ENCODE measurements at regions not wholly inside any gene's neighbourhood (a gene's known extent, or its start where the extent isn't known, plus 50 kb on each side); places are given as distances from the start of the nearest gene placed in this dataset.
"Not testable (repeated sequence)": the region's sequence is repeated elsewhere in the genome, so short reads cannot be mapped to it uniquely, and the experiment has no call there.

GRCh38 chr6:164751395-164751794 lies 558.0 kb downstream of the C6orf118 start:
- no peak for DNase-seq (ENCODE audit: low spot score)
- intact Hi-C loops (cut with DNase I), result no loop called here
- no peaks in the 10 kb centered on the region for H3K4me1 ChIP-seq (replicated peaks)
- H3K27ac ChIP-seq, result no peak overlapping the region
- no peaks in the 10 kb centered on the region for H3K9me3 ChIP-seq
- H3K27me3 ChIP-seq (replicated peaks; ENCODE audit: insufficient read depth), result no peaks in the 10 kb centered on the region
- WGBS, result 89% methylated on average over 5 of the region's 5 CpGs
- H3K4me3 ChIP-seq, result no peak overlapping the region
- TF ChIP-seq CTCF (IDR thresholded peaks at IDR 0.05) (no peak), POLR2AphosphoS5 (IDR thresholded peaks at IDR 0.05) (no peak), POLR2A (IDR thresholded peaks at IDR 0.05) (no peak)
- H3K36me3 ChIP-seq, result no peaks in the 10 kb centered on the region

- no peaks in the 10 kb centered on the region for H3K36me3 ChIP-seq
- no peaks in the 10 kb centered on the region for H3K9me3 ChIP-seq
- H3K27me3 ChIP-seq (replicated peaks; ENCODE audit: insufficient read depth), result no peaks in the 10 kb centered on the region
- H3K4me1 ChIP-seq (replicated peaks), result no peaks in the 10 kb centered on the region
- no peak overlapping the region for H3K27ac ChIP-seq
- 91% methylated on average over 3 of the region's 3 CpGs for WGBS
- no peak for TF ChIP-seq POLR2A (IDR thresholded peaks at IDR 0.05)
- TF ChIP-seq CTCF (IDR thresholded peaks at IDR 0.05), result no peak
- TF ChIP-seq POLR2AphosphoS5 (IDR thresholded peaks at IDR 0.05), result no peak
- no peak for DNase-seq (ENCODE audit: low spot score)
- no peak overlapping the region for H3K4me3 ChIP-seq
- intact Hi-C loops (cut with DNase I), result no loop called here
Observed at GRCh38 chr6:164750128-164750527, 559.3 kb downstream of the C6orf118 start.

GRCh38 chr6:164749221-164750064 lies 560.0 kb downstream of the C6orf118 start:
- Histone ChIP-seq H3K36me3 (no peaks in the 10 kb centered on the region), H3K9me3 (no peaks in the 10 kb centered on the region), H3K4me3 (no peak overlapping the region), H3K4me1 (replicated peaks) (no peaks in the 10 kb centered on the region), H3K27ac (no peak overlapping the region), H3K27me3 (replicated peaks; ENCODE audit: insufficient read depth) (no peaks in the 10 kb centered on the region)
- 17% methylated on average over 9 of the region's 9 CpGs for WGBS
- TF ChIP-seq POLR2AphosphoS5 (IDR thresholded peaks at IDR 0.05), result no peak
- TF ChIP-seq CTCF (IDR thresholded peaks at IDR 0.05), result no peak
- no peak for TF ChIP-seq POLR2A (IDR thresholded peaks at IDR 0.05)
- intact Hi-C loops (cut with DNase I), result no loop called here
- no peak for DNase-seq (ENCODE audit: low spot score)

- Histone ChIP-seq H3K27me3 (replicated peaks; ENCODE audit: insufficient read depth) (no peaks in the 10 kb centered on the region), H3K4me3 (no peak overlapping the region), H3K4me1 (replicated peaks) (no peaks in the 10 kb centered on the region), H3K36me3 (no peaks in the 10 kb centered on the region), H3K27ac (no peak overlapping the region), H3K9me3 (no peaks in the 10 kb centered on the region)
- WGBS, result 82% methylated on average over 4 of the region's 4 CpGs
- intact Hi-C loops (cut with DNase I), result no loop called here
- no peak for DNase-seq (ENCODE audit: low spot score)
- no peak for TF ChIP-seq POLR2AphosphoS5 (IDR thresholded peaks at IDR 0.05)
Observed at GRCh38 chr6:164744301-164744700, 565.1 kb downstream of the C6orf118 start.

- Histone ChIP-seq H3K27ac (no peak overlapping the region), H3K9me3 (no peaks in the 10 kb centered on the region), H3K4me3 (no peak overlapping the region), H3K4me1 (replicated peaks) (no peaks in the 10 kb centered on the region), H3K36me3 (no peaks in the 10 kb centered on the region), H3K27me3 (replicated peaks; ENCODE audit: insufficient read depth) (no peaks in the 10 kb centered on the region)
- 94% methylated on average over 3 of the region's 3 CpGs for WGBS
- intact Hi-C loops (cut with DNase I), result no loop called here
- no peak for DNase-seq (ENCODE audit: low spot score)
- TF ChIP-seq CTCF (IDR thresholded peaks at IDR 0.05), result no peak
- TF ChIP-seq POLR2AphosphoS5 (IDR thresholded peaks at IDR 0.05), result no peak
- no peak for TF ChIP-seq POLR2A (IDR thresholded peaks at IDR 0.05)
Observed at GRCh38 chr6:164741938-164742451, 567.4 kb downstream of the C6orf118 start.

GRCh38 chr6:164736090-164736489 lies 573.3 kb downstream of the C6orf118 start:
- H3K4me3 ChIP-seq; intact Hi-C loops (cut with DNase I); H3K9me3 ChIP-seq; H3K27ac ChIP-seq; H3K36me3 ChIP-seq; DNase-seq (ENCODE audit: low spot score); H3K27me3 ChIP-seq (replicated peaks; ENCODE audit: insufficient read depth); H3K4me1 ChIP-seq (replicated peaks): not testable (repeated sequence)
- 97% methylated on average over 16 of the region's 25 CpGs for WGBS
